ENCODE measurements at regions not wholly inside any gene's neighbourhood (a gene's known extent, or its start where the extent isn't known, plus 50 kb on each side); places are given as distances from the start of the nearest gene placed in this dataset.
A peak's percentile ranks its signal among the peaks of the same experiment; 100 is the strongest.

DNA sequence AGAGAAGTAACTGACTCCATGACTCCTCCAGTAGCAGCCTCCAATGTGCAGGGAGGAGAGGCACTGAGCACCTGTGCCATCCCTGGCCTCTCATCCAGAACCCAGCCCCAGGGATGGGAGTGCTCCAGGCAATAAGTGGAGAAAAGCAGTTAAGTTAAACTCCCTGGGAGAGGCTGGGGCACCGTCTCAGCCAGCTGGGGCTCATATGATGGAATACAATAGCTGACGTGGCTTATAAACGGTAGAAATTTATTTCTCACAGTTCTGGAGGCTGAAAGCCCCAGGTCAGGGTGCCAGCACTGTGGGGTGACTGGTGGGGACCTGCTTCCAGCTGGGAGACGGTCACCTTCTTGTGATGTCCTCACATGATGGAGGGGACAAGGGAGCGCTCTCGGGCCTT is 94.7 kb downstream of the RAMP3 start:
- DNase-seq (ENCODE audit: low read depth, low spot score): no peak
- no peak overlapping the region for H3K27ac ChIP-seq (ENCODE audit: low read depth, low read length)
- H3K79me2 ChIP-seq (ENCODE audit: insufficient read depth, low read length): no peaks in the 10 kb centered on the region
- ChIA-PET CTCF (no interaction called here), RAD21 (ENCODE audit: low non-redundant PET in 1 of 2, low total read pairs in 2 of 2, uncharacterized antibody in 2 of 2, unreplicated experiment in 2 of 2) (no interaction called here), POLR2A (no interaction called here)
- no peaks in the 10 kb centered on the region for H3K9me2 ChIP-seq (ENCODE audit: insufficient read depth)
- H3K36me3 ChIP-seq (ENCODE audit: control insufficient read depth in 1 of 2, insufficient read depth in 2 of 2, low read length in 2 of 2): no peaks in the 10 kb centered on the region
- TF ChIP-seq EZH2phosphoT487 (IDR thresholded peaks at IDR 0.05; ENCODE audit: borderline replicate concordance): no peak
- no peak overlapping the region for H3K9ac ChIP-seq (ENCODE audit: low read length)
- no peaks in the 10 kb centered on the region for H3K9me3 ChIP-seq (ENCODE audit: control insufficient read depth in 1 of 2, insufficient read depth in 1 of 2, low read depth in 1 of 2, low read length in 2 of 2)
- no peak overlapping the region for H3K4me2 ChIP-seq (ENCODE audit: low read length)
- no TSS peak for BruUV-seq (replicated peaks)
- H2AFZ ChIP-seq (ENCODE audit: low read depth, low read length, poor library complexity, severe bottlenecking): no peak overlapping the region
- intact Hi-C loops (cut with micrococcal nuclease): no loop called here
- H3K4me1 ChIP-seq (ENCODE audit: control insufficient read depth in 1 of 2, insufficient read depth in 2 of 2, low read length in 2 of 2): no peaks in the 10 kb centered on the region
- H3K27me3 ChIP-seq (ENCODE audit: insufficient read depth, low read length): peaks cover 39% of the 10 kb centered on the region
- H4K20me1 ChIP-seq (ENCODE audit: insufficient read depth): no peaks in the 10 kb centered on the region
- ATAC-seq: no peak
- H3K4me3 ChIP-seq (replicated peaks in 1 of 2; ENCODE audit: low read depth in 1 of 2, low read length in 2 of 2): no peak overlapping the region

DNA sequence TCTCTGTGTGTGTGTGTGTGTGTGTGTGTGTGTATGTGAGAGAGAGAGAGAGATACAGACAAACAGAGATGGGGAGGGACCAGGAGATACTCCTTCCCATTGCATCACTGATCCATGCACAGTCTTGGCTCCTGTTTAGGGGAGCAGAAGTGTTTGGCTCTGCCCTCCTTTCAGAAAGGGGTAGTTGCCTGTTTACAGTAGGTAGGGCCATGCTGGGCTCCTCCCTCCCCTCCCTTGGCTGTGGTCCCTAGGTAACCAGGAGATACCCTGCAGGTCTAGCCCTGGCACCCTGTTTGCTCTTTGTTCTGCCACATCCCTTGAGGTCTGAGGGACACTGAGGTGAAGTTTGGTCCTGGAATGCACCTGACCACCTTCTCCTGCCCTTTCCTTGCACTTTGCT is 95.3 kb downstream of the RAMP3 start:
- H3K9me2 ChIP-seq (ENCODE audit: insufficient read depth): no peaks in the 10 kb centered on the region
- no peaks in the 10 kb centered on the region for H3K79me2 ChIP-seq (ENCODE audit: insufficient read depth, low read length)
- no peaks in the 10 kb centered on the region for H3K9me3 ChIP-seq (ENCODE audit: control insufficient read depth in 1 of 2, insufficient read depth in 1 of 2, low read depth in 1 of 2, low read length in 2 of 2)
- no peaks in the 10 kb centered on the region for H3K4me1 ChIP-seq (ENCODE audit: control insufficient read depth in 1 of 2, insufficient read depth in 2 of 2, low read length in 2 of 2)
- H3K36me3 ChIP-seq (ENCODE audit: control insufficient read depth in 1 of 2, insufficient read depth in 2 of 2, low read length in 2 of 2): no peaks in the 10 kb centered on the region
- ChIA-PET RAD21 (ENCODE audit: low non-redundant PET in 1 of 2, low total read pairs in 2 of 2, uncharacterized antibody in 2 of 2, unreplicated experiment in 2 of 2) (no interaction called here), CTCF (no interaction called here), POLR2A (no interaction called here)
- H3K4me3 ChIP-seq (replicated peaks in 1 of 2; ENCODE audit: low read depth in 1 of 2, low read length in 2 of 2): no peak overlapping the region
- ATAC-seq: 0 out of 2 replicates have a peak, but pooled peaks have one; percentile 44
- H3K9ac ChIP-seq (ENCODE audit: low read length): no peak overlapping the region
- DNase-seq (ENCODE audit: low read depth, low spot score): no peak
- no TSS peak for BruUV-seq (replicated peaks)
- no peaks in the 10 kb centered on the region for H4K20me1 ChIP-seq (ENCODE audit: insufficient read depth)
- H3K4me2 ChIP-seq (ENCODE audit: low read length): no peak overlapping the region
- H3K27me3 ChIP-seq (ENCODE audit: insufficient read depth, low read length): peaks cover 38% of the 10 kb centered on the region
- intact Hi-C loops (cut with micrococcal nuclease): no loop called here
- no peak overlapping the region for H2AFZ ChIP-seq (ENCODE audit: low read depth, low read length, poor library complexity, severe bottlenecking)
- no peak overlapping the region for H3K27ac ChIP-seq (ENCODE audit: low read depth, low read length)
- TF ChIP-seq TCF7L2 (IDR thresholded peaks at IDR 0.05; ENCODE audit: borderline replicate concordance, extremely low read depth, insufficient read depth, insufficient read length) (no peak), POLR2AphosphoS5 (IDR thresholded peaks at IDR 0.05; ENCODE audit: low read depth, low read length) (no peak), CBX3 (IDR thresholded peaks at IDR 0.05; ENCODE audit: low read depth) (no peak), SP1 (IDR thresholded peaks at IDR 0.05; ENCODE audit: low read depth) (no peak), SIN3A (IDR thresholded peaks at IDR 0.05; ENCODE audit: low read depth) (no peak), RAD21 (IDR thresholded peaks at IDR 0.05; ENCODE audit: low read depth) (no peak), ELF1 (IDR thresholded peaks at IDR 0.05; ENCODE audit: borderline replicate concordance, low read depth) (no peak), JUND (IDR thresholded peaks at IDR 0.05) (no peak), ZNF274 (IDR thresholded peaks at IDR 0.05; ENCODE audit: low read depth, low read length) (no peak), FOSL1 (IDR thresholded peaks at IDR 0.05; ENCODE audit: low read depth) (no peak), POLR2A (IDR thresholded peaks at IDR 0.05; ENCODE audit: borderline replicate concordance, extremely low read depth, insufficient read depth, insufficient read length) (no peak)
- TF ChIP-seq, protein P1, sequence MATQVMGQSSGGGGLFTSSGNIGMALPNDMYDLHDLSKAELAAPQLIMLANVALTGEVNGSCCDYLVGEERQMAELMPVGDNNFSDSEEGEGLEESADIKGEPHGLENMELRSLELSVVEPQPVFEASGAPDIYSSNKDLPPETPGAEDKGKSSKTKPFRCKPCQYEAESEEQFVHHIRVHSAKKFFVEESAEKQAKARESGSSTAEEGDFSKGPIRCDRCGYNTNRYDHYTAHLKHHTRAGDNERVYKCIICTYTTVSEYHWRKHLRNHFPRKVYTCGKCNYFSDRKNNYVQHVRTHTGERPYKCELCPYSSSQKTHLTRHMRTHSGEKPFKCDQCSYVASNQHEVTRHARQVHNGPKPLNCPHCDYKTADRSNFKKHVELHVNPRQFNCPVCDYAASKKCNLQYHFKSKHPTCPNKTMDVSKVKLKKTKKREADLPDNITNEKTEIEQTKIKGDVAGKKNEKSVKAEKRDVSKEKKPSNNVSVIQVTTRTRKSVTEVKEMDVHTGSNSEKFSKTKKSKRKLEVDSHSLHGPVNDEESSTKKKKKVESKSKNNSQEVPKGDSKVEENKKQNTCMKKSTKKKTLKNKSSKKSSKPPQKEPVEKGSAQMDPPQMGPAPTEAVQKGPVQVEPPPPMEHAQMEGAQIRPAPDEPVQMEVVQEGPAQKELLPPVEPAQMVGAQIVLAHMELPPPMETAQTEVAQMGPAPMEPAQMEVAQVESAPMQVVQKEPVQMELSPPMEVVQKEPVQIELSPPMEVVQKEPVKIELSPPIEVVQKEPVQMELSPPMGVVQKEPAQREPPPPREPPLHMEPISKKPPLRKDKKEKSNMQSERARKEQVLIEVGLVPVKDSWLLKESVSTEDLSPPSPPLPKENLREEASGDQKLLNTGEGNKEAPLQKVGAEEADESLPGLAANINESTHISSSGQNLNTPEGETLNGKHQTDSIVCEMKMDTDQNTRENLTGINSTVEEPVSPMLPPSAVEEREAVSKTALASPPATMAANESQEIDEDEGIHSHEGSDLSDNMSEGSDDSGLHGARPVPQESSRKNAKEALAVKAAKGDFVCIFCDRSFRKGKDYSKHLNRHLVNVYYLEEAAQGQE (IDR thresholded peaks at IDR 0.05; ENCODE audit: low read depth): no peak
- TF ChIP-seq, protein P2, sequence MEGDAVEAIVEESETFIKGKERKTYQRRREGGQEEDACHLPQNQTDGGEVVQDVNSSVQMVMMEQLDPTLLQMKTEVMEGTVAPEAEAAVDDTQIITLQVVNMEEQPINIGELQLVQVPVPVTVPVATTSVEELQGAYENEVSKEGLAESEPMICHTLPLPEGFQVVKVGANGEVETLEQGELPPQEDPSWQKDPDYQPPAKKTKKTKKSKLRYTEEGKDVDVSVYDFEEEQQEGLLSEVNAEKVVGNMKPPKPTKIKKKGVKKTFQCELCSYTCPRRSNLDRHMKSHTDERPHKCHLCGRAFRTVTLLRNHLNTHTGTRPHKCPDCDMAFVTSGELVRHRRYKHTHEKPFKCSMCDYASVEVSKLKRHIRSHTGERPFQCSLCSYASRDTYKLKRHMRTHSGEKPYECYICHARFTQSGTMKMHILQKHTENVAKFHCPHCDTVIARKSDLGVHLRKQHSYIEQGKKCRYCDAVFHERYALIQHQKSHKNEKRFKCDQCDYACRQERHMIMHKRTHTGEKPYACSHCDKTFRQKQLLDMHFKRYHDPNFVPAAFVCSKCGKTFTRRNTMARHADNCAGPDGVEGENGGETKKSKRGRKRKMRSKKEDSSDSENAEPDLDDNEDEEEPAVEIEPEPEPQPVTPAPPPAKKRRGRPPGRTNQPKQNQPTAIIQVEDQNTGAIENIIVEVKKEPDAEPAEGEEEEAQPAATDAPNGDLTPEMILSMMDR (IDR thresholded peaks at IDR 0.05 in 2 of 3, conservative IDR thresholded peaks at IDR 0.05 in 1 of 3; ENCODE audit: borderline replicate concordance in 1 of 3, insufficient read depth in 1 of 3, low read depth in 2 of 3, low read length in 2 of 3): no peak
- TF ChIP-seq, protein P3, sequence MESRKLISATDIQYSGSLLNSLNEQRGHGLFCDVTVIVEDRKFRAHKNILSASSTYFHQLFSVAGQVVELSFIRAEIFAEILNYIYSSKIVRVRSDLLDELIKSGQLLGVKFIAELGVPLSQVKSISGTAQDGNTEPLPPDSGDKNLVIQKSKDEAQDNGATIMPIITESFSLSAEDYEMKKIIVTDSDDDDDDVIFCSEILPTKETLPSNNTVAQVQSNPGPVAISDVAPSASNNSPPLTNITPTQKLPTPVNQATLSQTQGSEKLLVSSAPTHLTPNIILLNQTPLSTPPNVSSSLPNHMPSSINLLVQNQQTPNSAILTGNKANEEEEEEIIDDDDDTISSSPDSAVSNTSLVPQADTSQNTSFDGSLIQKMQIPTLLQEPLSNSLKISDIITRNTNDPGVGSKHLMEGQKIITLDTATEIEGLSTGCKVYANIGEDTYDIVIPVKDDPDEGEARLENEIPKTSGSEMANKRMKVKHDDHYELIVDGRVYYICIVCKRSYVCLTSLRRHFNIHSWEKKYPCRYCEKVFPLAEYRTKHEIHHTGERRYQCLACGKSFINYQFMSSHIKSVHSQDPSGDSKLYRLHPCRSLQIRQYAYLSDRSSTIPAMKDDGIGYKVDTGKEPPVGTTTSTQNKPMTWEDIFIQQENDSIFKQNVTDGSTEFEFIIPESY (IDR thresholded peaks at IDR 0.05; ENCODE audit: extremely low read depth, insufficient replicate concordance, low read length): no peak

Measured in HCT116 (cell line).